Astrocyte of the spinal cord (primary cell): ENCODE measurements at regions not wholly inside any gene's neighbourhood (a gene's known extent, or its start where the extent isn't known, plus 50 kb on each side); places are given as distances from the start of the nearest gene placed in this dataset.

Source experiments
- DNase-seq: peaks from one replicate; pipeline ENCODE4 v3.0.0; 2011; ENCODE audit warnings: low read depth, low spot score
- H3K4me3 ChIP-seq: 2 replicates; pipeline ENCODE4 v1.5.1; 2011; ENCODE audit warnings: low read depth, mild to moderate bottlenecking, low read length, moderate library complexity
- in situ Hi-C: cut with HindIII; loops from 2 replicates; pipeline ENCODE4 v1.10.0; 2017; ENCODE audit warnings: low sequenced_read_pairs
- TF ChIP-seq, protein P1 (sequence below): IDR thresholded peaks from 2 replicates; pipeline ENCODE4 v1.5.1; 2012; ENCODE audit warnings: low read depth, mild to moderate bottlenecking, low read length, inconsistent platforms

- in situ Hi-C loops, result no loop called here
- TF ChIP-seq, protein P1, sequence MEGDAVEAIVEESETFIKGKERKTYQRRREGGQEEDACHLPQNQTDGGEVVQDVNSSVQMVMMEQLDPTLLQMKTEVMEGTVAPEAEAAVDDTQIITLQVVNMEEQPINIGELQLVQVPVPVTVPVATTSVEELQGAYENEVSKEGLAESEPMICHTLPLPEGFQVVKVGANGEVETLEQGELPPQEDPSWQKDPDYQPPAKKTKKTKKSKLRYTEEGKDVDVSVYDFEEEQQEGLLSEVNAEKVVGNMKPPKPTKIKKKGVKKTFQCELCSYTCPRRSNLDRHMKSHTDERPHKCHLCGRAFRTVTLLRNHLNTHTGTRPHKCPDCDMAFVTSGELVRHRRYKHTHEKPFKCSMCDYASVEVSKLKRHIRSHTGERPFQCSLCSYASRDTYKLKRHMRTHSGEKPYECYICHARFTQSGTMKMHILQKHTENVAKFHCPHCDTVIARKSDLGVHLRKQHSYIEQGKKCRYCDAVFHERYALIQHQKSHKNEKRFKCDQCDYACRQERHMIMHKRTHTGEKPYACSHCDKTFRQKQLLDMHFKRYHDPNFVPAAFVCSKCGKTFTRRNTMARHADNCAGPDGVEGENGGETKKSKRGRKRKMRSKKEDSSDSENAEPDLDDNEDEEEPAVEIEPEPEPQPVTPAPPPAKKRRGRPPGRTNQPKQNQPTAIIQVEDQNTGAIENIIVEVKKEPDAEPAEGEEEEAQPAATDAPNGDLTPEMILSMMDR, result no peak
- DNase-seq, result no peak
- no peak overlapping the region for H3K4me3 ChIP-seq
These were observed 56.2 kb upstream of the RAB27B start for GRCh38 chr18:54772056-54772455.

DNA sequence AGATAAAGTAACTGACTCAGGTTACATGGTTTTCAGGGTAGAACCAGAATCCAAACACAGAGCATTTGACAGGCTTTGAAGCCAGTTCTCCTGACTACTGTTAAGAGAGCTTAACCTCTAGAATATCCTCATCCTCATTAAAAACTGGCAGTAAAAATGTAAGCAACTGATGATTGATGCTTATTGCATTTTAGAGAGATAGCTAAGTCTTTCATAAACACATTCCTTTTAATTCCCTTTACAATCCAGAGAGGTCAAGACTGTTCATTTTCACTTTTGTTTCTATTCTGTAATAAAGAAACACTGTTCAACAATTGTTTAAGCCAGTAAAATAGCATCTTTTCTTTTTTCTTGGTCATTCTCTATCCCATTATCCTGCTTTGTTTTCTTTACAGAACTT lies 53.9 kb upstream of the RAB27B start:
- H3K4me3 ChIP-seq, result no peak overlapping the region
- TF ChIP-seq, protein P1, result no peak

GRCh38 chr18:54774981-54775665 lies 53.2 kb upstream of the RAB27B start:
- in situ Hi-C loops, result no loop called here
- DNase-seq, result peak; percentile 46
- no peak overlapping the region for H3K4me3 ChIP-seq
- TF ChIP-seq, protein P1, result no peak

More for the DNA sequence above, 53.9 kb upstream of the RAB27B start:
- peak; percentile 27 for DNase-seq
- in situ Hi-C loops, result no loop called here

GRCh38 chr18:54775686-54776085 lies 52.6 kb upstream of the RAB27B start:
- TF ChIP-seq, protein P1, result peak; percentile 45

GRCh38 chr18:54776282-54776977 lies 51.8 kb upstream of the RAB27B start:
- in situ Hi-C loops, result no loop called here
- no peak overlapping the region for H3K4me3 ChIP-seq
- TF ChIP-seq, protein P1, result no peak
- peak; percentile 99 for DNase-seq

More at GRCh38 chr18:54775686-54776085, 52.6 kb upstream of the RAB27B start:
- in situ Hi-C loops, result no loop called here
- H3K4me3 ChIP-seq, result no peak overlapping the region
- DNase-seq, result peak; percentile 81

DNA sequence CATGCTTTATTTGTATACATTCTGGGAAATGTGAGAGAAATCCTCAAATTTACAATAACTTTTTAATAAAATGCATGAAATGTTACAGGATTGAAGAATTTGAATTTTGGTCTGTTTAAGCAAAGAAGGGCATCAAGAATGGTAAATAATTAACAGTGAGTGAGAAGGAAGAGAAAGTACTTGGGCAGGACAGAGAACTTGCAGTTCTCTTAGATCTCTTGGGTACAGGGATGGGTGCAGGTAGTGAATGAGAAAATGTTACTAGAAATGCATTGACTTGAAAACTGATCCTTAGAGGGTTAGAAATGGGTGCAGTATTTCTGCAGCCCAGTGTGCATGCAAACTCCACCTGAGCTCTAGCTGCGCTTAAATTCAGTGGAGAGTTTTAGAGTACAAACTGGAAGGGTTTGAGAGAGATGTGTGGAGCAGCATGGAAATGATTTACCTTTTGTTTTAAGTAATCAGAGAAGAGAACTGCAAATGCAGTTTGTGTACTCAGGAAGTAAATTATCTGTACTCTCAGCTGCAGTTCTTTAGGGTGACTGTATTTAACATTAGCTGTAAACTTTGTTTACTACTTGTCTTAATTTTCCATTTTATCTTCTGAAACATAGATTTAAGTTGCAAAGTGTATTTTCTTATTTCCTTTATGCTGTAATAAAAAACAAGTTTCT lies 51.0 kb upstream of the RAB27B start:
- TF ChIP-seq, protein P1, result no peak
- peak; percentile 18 for DNase-seq
- in situ Hi-C loops, result no loop called here
- no peak overlapping the region for H3K4me3 ChIP-seq
